HG03575 (cell line): ENCODE measurements at regions not wholly inside any gene's neighbourhood (a gene's known extent, or its start where the extent isn't known, plus 50 kb on each side); places are given as distances from the start of the nearest gene placed in this dataset.
"Not testable (repeated sequence)": the region's sequence is repeated elsewhere in the genome, so short reads cannot be mapped to it uniquely, and the experiment has no call there.

Experiments used
- ATAC-seq: cut with Tn5 transposase; IDR thresholded peaks from one replicate; pipeline ENCODE4 v1.9.1; 2021; ENCODE audit not compliant: unreplicated experiment, insufficient number of reproducible peaks, low FRiP score; ENCODE audit errors: extremely low read depth

DNA sequence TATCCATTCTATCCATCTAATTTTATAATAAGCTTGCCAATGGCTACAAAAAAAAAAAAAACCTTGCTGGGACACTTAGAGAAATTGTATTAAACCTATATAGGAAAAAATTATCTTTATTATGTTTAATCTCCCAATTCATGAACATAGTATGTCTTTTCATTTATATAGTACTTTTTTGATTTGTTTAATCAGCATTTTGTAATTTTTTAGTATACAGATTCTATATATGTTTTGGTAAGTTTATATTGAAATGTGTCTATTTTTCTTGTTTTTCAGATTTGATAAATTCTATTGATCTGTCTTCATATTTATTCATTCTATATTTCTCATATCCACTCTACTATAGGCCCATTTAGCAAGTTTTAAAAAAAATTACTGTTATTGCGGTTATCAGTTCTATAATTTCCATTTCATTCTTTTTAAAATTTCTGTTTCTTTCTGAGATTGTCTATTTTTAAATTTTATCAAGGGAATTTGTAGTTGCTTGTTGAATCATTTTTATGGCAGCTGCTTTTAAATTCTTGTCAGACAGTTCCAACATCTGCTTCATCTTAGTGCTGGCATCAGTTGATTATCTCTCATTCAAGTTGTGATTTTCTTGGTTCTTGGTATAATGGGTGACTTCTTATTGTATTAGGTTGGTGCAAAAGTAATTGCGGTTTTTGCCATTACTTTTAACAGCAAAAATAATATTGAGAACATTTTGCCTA is 170.1 kb upstream of the S1PR3 start:
- ATAC-seq: no peak

DNA sequence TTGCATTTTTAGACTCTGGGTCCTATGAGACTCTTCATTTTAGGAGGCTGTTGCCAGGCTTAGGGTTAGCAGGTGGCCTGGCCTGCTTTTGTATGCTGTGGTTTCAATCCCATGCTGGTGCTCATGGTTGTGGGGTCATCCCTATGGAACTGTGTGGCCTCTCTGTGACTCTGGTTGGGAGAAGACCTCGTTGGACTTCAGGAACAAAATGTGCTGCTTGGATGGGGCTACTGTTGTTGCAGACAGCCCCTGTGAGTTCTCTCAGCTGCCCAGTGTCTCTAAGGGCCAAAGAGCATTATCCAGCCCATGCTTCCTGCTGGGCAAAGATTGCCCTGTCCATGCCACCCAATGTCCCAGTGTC is 169.5 kb upstream of the S1PR3 start:
- no peak for ATAC-seq

DNA sequence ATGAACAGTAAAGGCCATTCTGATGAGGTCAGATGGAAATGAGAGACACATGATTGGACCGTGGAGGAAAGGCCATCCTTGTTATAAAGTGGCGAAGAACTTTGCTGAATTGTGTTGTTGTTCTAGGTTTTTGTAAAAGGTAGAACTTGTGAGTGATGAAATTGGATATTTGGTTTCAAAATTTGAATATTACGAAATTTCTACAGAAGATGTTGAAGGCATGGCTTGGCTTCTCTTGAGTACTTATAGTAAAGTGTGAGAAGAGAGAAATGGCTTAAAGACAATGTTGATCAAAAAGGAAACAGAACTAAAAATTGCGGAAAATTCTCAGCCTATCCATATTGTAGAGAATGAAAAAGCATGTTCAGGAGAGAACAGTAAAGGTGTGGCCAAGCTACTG is 166.6 kb upstream of the S1PR3 start:
- no peak for ATAC-seq

DNA sequence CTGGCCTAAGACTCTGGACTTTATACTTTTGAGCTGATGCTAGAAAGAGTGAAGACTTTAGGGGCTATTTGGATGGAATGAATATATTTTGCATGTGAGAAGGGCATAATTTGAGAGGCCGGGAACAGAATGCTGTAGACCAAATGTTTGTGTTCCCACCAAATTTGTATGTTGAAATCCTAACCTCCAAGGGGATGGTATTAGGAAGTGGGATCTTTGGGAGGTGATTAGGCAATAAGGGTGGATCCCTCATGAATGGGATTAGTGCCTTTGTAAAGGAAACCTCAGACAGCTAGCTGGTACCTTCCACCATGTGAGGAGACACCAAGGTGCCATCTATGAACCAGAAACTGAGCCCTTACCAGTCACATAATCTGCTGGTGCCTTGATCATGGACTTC is 165.1 kb upstream of the S1PR3 start:
- ATAC-seq: no peak

DNA sequence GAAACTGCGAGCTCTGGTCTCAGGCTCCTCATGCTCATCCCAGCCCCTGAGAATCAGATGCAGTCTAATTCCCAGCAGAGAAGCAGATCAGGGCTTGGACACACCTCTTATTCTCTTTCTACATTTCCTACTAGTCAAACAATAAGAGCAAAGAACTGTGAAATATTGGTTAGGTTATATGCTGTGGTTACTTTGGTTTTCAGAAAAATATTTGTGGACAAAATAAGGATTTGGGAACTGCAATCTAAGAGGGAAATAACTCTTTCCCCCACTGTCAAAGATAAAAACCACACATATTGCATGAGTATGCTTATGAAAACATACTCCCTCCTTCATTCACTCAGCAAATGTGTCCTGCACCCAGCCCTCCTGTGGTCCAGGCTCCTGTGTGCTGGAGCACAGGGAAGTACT is 164.5 kb upstream of the S1PR3 start:
- ATAC-seq: no peak

DNA sequence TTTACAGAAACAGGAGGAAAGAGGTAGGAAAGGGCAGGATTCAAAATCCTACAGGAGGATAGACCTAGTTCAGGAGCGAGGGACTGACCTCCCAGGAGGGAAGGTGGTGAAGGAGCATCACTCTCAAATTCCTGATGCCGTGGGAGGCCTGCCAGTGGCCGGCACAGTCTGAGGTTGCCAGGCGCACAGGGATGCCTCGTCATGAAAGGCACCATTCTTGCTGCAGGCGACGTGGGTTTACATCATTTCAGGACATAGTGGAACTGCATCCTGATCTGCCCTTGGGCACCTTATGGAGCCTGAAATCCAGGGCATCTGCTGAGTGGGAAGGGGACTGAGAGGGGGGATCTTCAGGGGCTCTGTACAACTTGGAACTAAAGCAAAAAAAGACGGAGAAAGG is 163.2 kb upstream of the S1PR3 start:
- no peak for ATAC-seq

DNA sequence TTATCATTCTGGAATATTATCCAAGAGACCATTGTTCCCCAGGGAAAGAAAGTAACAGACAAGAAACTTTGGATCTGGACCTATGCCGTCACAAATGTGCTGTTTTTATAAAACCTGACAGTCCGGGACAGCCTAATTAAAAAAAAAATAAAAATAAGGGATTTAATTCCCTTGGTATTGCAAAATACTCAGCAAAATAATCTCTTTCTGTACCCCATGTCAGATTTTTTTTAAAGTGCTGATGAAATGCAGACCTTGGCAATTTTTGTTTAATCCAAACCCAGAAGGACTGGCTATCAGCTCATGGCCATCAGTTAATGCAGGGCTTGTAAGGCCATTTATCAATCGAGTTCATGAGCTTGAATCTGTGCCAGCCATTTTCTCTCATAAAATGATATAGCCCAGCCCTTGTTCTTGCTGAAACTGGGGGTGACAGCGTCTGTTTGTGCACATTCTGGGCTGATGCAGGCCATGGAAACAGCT is 162.7 kb upstream of the S1PR3 start:
- ATAC-seq: no peak

DNA sequence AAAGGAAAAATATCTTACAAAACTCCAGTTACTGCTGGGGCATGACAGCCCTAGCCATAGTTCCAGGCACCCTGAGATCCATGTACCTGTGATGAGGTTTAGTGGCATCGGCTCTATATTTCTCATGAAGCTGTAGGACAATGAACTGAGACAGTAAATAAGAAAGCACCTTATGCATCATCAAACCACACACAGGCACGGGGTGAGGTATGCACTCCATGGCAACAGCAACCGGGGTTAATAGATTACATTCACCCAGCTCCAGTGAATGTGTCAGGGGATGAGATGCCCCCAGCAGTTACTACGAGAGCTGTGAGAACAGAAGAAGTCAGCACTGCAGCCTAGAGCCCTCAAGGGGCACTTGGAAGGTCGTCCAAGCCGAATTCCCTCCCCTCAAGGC is 162.0 kb upstream of the S1PR3 start:
- peak; percentile 68 for ATAC-seq

DNA sequence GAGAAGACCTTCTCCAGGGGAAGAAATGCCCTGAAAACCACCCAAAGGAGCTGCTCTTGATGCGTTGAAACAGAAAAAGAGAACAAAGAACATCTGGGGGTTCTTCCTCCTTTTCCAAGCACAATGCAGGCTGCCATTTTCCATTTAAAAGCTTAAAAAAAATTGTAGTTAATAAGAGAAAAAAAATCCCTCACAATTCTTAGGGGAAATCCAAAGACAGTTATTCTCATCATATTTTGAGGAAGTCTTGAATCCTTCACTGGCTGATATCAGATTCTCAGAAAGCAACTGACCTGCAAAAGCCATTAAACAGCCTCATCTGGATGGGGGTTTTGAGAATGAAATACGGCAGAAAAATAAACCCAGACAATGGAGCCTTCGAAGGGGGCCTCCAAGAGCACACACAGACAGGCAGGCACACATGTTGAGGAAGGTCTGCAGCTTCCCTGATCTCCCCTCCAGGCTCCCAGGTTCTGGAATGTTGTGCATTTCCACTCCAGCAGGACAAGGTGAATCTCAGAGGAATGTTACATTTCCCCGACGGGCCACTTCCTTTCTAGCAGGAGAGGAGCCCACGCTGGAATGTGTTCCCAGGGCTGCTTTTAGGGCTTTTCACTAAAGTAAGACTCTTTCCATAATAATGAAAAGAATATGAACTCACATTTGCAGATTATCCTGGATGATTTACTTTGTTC is 159.4 kb upstream of the S1PR3 start:
- ATAC-seq: no peak

DNA sequence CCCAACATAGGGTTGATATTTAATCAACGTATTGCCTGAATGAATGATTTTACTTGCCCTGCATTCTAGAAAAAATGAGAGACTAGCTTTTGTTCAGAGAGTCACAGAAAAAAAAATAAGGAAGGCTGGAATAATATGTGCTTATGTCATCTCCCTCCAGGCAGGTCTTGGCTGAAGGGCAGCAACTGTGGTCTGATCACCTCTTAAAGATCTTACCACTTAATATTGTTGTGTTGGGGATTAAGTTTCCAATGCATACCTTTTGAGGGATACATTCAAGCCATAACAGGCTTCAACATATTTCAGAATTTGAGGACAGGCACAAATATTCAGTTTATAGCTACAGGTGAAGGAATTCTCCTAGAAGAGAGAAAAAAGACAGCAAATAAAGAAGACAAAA is 157.3 kb upstream of the S1PR3 start:
- no peak for ATAC-seq

DNA sequence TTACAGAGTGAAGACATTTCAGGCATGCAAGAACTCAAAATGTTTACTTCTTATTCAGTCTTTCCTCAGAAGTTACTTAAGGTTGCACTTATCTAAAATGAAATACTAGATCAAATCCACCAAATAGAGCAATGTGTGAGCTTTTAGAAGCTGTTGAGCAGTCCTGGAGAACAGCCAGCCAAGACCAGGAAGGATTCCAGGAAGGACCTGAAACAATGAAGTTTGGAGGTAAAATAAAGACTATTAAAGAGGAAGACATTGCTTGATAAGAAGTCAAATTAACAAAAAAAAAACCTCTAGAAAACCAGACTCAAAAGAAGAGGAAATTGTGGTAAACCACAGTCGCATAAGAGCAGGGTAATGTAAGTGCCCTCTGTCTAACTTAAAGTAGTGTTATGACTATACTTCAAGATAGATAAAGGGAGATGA is 156.2 kb upstream of the S1PR3 start:
- ATAC-seq: peak; percentile 87

DNA sequence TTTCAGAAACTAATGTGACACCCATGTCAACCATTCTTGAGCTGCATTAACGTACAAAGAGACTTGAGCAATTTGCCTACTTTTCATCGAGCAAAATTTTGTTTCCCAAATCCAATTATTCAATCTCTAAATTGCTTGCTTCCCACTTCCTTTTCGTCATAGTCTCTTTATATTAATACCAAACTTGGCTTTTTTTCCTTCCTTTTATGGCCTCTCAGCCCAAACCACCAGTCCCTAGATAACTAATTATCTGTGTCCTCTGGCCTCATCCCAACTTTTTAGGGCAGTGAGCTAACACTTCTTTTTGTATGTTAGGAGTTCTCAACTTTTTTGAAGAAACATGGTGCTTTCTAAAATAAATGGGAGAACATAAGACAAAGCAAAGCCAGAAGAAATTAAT is 155.5 kb upstream of the S1PR3 start:
- ATAC-seq: no peak

DNA sequence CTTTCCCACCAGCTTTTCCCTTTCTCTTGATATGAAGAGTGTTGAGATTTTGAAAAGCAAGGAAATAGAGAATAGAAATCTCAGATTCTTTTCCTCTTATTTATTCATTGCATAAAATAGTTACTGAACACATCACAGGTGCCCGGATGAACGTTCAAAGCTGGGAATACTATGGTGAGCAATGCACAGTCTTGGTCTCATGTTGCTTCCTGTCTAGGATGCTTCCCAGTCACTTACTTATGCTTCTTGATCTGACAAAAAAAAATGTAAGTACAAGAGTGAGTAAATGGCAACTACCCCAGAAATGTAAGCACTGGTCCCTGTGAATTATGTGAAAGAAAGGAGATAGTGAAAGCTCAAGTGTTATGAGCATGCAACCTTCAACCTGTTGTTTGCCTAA is 153.5 kb upstream of the S1PR3 start:
- ATAC-seq: no peak

DNA sequence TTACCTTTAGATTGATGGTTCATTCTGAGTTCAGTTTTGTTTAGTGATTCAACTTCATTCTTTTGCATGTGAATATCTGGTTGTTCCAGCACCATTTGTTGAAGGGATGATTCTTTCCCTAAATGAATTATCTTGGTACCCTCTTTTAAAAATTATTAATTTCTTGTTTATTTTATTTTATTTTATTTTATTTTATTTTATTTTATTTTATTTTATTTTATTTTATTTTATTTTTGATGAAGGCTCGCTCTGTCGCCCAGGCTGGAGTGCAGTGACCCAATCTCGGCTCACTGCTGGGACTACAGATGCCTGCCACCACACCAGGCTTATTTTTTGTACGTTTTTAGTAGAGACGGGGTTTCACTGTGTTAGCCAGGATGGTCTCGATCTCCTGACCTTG is 141.4 kb upstream of the S1PR3 start:
- not testable (repeated sequence) for ATAC-seq

DNA sequence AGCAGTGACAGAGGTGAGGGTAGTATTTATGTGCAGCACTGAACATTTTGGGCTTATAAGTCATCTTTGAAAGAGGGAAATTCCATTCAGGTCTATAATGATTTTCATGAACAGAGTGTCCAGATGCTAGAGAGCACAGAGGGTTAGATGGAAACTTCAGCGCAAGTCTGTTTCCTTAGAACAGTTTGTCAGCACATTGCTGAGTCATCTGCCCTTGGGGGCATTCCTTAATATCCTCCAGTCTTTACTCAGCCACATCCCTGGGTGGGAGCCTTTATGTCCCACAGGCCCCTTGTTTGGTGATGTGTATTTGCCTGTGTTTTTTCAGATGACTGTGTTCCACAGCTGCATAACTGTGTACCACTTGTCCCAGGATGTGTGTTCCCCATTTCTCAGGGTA is 138.5 kb upstream of the S1PR3 start:
- no peak for ATAC-seq

DNA sequence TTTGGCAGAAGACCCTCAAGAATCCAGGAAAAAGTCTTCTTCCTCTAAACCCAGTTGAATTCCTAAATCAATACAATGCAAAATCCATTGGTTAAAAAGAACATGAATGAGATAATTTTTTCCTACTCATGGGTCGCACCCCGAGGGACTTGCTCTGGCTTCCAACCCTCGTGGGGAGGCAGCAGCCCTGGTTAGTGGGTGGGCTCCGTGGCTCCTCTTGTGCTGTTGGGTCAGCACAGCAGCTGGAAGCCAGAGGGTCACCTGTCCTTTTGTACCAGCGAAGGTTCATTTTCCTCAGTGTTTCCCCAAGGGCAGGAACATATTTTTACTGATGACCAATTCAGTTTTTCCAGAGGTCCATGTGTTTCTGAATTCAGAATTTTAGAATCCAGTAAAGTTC is 120.6 kb upstream of the S1PR3 start:
- ATAC-seq: no peak

DNA sequence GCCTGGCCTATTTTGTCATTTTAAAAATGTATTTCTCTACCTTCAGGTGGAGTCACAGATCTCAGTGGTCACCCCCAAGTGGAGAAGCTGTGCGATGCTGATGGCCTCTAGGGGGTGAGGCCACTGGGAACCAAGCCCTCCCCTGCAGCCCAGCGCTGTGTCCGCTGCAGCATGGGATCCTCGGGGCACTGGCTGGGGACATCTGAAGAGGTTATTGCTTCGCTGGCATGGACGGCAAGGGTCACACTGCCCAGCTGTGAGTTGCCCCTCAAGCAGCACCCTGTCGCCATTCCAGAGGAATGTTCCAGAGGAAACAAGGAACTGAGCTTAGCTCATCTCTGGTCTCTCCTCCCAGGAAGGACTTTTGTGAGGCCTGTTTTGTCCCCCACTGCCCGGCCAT is 119.6 kb upstream of the S1PR3 start:
- no peak for ATAC-seq

DNA sequence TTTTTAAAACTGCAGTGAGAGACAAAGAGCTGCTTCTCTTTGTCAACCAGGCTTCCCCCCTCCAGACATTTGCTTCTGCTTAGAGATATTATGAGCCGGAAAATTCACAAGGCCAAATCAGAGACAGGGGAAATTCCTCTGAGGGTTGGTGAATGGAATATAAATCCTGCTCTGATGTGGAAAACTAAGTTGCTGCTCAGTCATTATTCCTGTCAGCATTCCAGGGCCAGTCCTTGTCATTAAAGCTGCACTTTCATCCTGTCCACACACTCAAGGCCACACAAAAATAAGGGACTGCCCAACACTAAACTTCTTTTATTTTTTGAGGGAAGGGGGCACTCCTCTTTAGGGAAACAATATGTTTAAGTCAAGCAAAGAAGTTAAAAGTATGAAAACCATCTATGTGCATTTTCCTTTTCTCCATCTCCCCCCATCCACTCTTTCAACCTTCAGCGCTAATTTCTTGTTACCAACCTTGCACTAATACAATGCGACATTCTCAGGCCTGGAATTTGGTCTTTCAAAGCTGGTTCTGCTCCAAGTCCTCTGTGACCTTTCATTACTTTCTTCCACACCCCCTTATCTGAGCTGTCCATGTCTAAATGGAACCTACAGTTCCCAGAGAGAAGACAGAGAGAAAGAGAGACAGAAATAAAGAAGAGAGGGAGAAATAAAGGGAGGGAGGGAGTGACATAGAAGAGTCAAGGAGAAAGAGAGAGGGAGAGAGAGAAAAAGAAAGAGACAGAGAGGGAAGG is 118.9 kb upstream of the S1PR3 start:
- no peak for ATAC-seq

DNA sequence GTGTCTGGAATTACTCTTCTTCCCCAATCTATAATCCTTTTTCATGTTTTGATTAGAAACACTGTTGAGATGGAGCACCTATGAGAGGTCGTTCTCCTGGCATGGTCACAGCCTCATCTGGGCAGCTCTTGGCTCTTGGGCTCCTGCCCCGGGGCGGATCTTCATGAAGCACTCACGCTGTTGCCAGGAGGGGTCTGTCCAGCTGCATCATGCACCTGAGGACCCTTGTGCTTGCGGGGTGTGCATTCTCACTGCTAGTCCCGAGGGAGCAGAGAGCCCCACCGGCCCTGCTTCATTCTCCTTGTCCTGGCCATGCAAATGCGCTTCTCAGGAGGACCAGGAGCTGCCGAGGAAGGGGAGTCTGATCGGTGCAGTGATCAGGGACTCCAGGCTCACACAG is 117.6 kb upstream of the S1PR3 start:
- no peak for ATAC-seq

DNA sequence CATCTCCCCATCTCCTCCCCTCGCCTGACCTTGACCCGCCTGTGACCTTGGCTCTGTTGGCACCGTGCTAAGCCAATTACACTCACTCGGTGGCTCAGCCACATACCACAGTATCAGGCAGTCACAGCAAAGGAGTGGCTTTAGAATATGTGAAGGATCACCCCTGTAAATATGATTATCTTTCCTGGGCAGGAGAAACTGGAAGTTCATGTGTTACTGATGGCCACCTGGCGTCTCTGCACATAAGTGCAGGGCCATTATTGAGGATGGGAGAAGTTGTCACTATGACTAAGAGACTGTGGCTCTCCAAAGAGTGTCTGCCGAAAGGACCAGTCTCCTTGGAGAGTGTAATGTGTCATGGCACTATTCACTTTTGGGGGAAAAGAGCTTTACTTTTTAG is 116.9 kb upstream of the S1PR3 start:
- no peak for ATAC-seq
